K562 (cell line): ENCODE measurements at regions not wholly inside any gene's neighbourhood (a gene's known extent, or its start where the extent isn't known, plus 50 kb on each side); places are given as distances from the start of the nearest gene placed in this dataset.

Source experiments
- ARID3B ChIP-seq: fragments of 250-450 bp; sonication (Bioruptor Pico); IDR thresholded peaks from 2 replicates; pipeline ENCODE4 v1.4.0; 2020; ENCODE audit warnings: borderline replicate concordance
- CHD7 ChIP-seq: fragments of 200-600 bp; sonication (generic); IDR thresholded peaks from one replicate; pipeline ENCODE4 v1.6.1; 2012; ENCODE audit warnings: mild to moderate bottlenecking, low read depth, low read length, inconsistent platforms
- GABPB2 ChIP-seq: fragments of 250-450 bp; sonication (Bioruptor Pico); conservative IDR thresholded peaks from 2 replicates; pipeline ENCODE4 v1.5.1; 2021; ENCODE audit warnings: mild to moderate bottlenecking
- MEIS2 ChIP-seq: fragments of 450-650 bp; IDR thresholded peaks from 2 replicates; pipeline ENCODE4 v1.6.1; 2014; ENCODE audit warnings: mild to moderate bottlenecking; ENCODE audit not compliant: partially characterized antibody
- NCOA2 ChIP-seq, 2 experiments: fragments of 450-650 bp; IDR thresholded peaks; 2 replicates each; pipeline ENCODE4 v1.6.1; 2018; ENCODE audit warnings: mild to moderate bottlenecking in 2 of 2, moderate library complexity in 1 of 2; ENCODE audit not compliant: partially characterized antibody in 2 of 2
- TAF9B ChIP-seq: fragments of 450-650 bp; IDR thresholded peaks from 2 replicates; pipeline ENCODE4 v1.6.1; 2018; ENCODE audit warnings: mild to moderate bottlenecking; ENCODE audit not compliant: partially characterized antibody
- THRA ChIP-seq: fragments of 450-650 bp; IDR thresholded peaks from 2 replicates; pipeline ENCODE4 v1.6.1; 2017; ENCODE audit warnings: mild to moderate bottlenecking, moderate library complexity
- ZNF316 ChIP-seq: fragments of 450-650 bp; IDR thresholded peaks from 2 replicates; pipeline ENCODE4 v1.6.1; 2016
- ZNF696 ChIP-seq: fragments of 250-450 bp; sonication (Bioruptor Pico); conservative IDR thresholded peaks from 2 replicates; pipeline ENCODE4 v1.4.0; 2020; ENCODE audit warnings: mild to moderate bottlenecking, moderate library complexity
- TF ChIP-seq, protein P1 (sequence below), 2 experiments: fragments of 450-650 bp; conservative IDR thresholded peaks; 2 replicates each; pipeline ENCODE4 v1.6.1; 2017; ENCODE audit warnings: mild to moderate bottlenecking in 2 of 2, moderate library complexity in 2 of 2
- TF ChIP-seq, protein P2 (sequence below): fragments of 450-650 bp; IDR thresholded peaks from 2 replicates; pipeline ENCODE4 v1.6.1; 2016; ENCODE audit warnings: antibody characterized with exemption

DNA sequence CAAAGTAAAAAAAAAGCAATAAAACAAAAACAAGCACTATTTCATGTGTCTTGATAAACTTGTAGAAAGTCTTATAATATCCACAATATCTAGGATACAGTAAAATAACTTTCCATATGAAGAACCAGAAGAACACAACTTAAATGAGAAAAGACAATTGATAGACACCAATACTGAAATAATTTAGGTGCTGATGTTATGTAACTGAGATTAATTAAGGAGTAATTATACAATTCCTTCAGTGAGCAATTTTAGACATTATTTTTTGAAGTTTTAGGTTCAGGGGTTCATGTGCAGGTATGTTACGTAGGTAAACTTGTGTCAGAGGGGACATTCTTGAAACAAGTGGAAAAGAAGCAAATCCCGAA lies 88.3 kb upstream of the VPREB1 start (continued):
- TF ChIP-seq, protein P1, sequence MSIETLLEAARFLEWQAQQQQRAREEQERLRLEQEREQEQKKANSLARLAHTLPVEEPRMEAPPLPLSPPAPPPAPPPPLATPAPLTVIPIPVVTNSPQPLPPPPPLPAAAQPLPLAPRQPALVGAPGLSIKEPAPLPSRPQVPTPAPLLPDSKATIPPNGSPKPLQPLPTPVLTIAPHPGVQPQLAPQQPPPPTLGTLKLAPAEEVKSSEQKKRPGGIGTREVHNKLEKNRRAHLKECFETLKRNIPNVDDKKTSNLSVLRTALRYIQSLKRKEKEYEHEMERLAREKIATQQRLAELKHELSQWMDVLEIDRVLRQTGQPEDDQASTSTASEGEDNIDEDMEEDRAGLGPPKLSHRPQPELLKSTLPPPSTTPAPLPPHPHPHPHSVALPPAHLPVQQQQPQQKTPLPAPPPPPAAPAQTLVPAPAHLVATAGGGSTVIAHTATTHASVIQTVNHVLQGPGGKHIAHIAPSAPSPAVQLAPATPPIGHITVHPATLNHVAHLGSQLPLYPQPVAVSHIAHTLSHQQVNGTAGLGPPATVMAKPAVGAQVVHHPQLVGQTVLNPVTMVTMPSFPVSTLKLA (conservative IDR thresholded peaks at IDR 0.05) = peak in 1 of 2 experiments; percentile 35; a peak in 1 of 4 replicates
- TF ChIP-seq ZNF696 (CRISPR knock-in tag) = no peak
- TF ChIP-seq THRA = 0 out of 2 replicates have a peak, but pooled peaks have one; percentile 47
- TF ChIP-seq GABPB2 (CRISPR knock-in tag) = no peak
- TF ChIP-seq ARID3B (CRISPR knock-in tag) = no peak
- TF ChIP-seq ZNF316 = no peak
- TF ChIP-seq NCOA2 (IDR thresholded peaks at IDR 0.05; ENCODE audit: partially characterized antibody in 2 of 2) = peak in 1 of 2 experiments; percentile 61
- no peak for TF ChIP-seq TAF9B
- peak; percentile 1 for TF ChIP-seq MEIS2
- TF ChIP-seq CHD7 = no peak
- TF ChIP-seq, protein P2, sequence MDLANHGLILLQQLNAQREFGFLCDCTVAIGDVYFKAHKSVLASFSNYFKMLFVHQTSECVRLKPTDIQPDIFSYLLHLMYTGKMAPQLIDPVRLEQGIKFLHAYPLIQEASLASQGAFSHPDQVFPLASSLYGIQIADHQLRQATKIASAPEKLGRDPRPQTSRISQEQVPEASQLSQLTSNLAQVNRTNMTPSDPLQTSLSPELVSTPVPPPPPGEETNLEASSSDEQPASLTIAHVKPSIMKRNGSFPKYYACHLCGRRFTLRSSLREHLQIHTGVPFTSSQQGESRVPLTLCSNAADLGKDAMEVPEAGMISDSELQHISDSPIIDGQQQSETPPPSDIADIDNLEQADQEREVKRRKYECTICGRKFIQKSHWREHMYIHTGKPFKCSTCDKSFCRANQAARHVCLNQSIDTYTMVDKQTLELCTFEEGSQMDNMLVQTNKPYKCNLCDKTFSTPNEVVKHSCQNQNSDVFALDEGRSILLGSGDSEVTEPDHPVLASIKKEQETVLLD = no peak
